Smooth muscle cell (in vitro differentiated cells): ENCODE measurements at regions not wholly inside any gene's neighbourhood (a gene's known extent, or its start where the extent isn't known, plus 50 kb on each side); places are given as distances from the start of the nearest gene placed in this dataset.
"Not testable (repeated sequence)": the region's sequence is repeated elsewhere in the genome, so short reads cannot be mapped to it uniquely, and the experiment has no call there.

Experiments used
- DNase-seq: peaks from one replicate; lab custom pipeline; 2025; ENCODE audit not compliant: unreplicated experiment; lab: John Stamatoyannopoulos, UW
- H2AFZ ChIP-seq: fragments of 200-600 bp; sonication (generic); 2 replicates; pipeline ENCODE4 v1.6.0; 2016; ENCODE audit warnings: antibody characterized with exemption, low read depth, mild to moderate bottlenecking
- H3F3A ChIP-seq: fragments of 200-600 bp; sonication (generic); 2 replicates; pipeline ENCODE4 v1.6.0; 2017; ENCODE audit warnings: antibody characterized with exemption, low read depth
- H3K27ac ChIP-seq: fragments of 200-600 bp; sonication (generic); 2 replicates; pipeline ENCODE4 v1.5.1; 2016; ENCODE audit warnings: low read depth, mild to moderate bottlenecking
- H3K27me3 ChIP-seq: fragments of 200-600 bp; sonication (generic); 2 replicates; pipeline ENCODE4 v1.6.1; 2016; ENCODE audit warnings: low read depth, mild to moderate bottlenecking
- H3K36me3 ChIP-seq: fragments of 200-600 bp; sonication (generic); 2 replicates; pipeline ENCODE4 v1.5.1; 2016; ENCODE audit warnings: low read depth
- H3K4me1 ChIP-seq: fragments of 200-600 bp; sonication (generic); 2 replicates; pipeline ENCODE4 v1.5.1; 2016; ENCODE audit warnings: low read depth
- H3K4me2 ChIP-seq: fragments of 200-600 bp; sonication (generic); 2 replicates; pipeline ENCODE4 v1.6.0; 2016; ENCODE audit warnings: mild to moderate bottlenecking
- H3K4me3 ChIP-seq: fragments of 200-600 bp; sonication (generic); 2 replicates; pipeline ENCODE4 v1.5.1; 2016; ENCODE audit warnings: mild to moderate bottlenecking
- H3K79me2 ChIP-seq: fragments of 200-600 bp; sonication (generic); 2 replicates; pipeline ENCODE4 v1.6.0; 2016; ENCODE audit warnings: low read depth, mild to moderate bottlenecking
- H3K9ac ChIP-seq: fragments of 200-600 bp; sonication (generic); 2 replicates; pipeline ENCODE4 v1.6.0; 2016; ENCODE audit warnings: low read depth
- H3K9me3 ChIP-seq: fragments of 200-600 bp; sonication (generic); replicated peaks from 2 replicates; pipeline ENCODE4 v1.5.1; 2016; ENCODE audit warnings: low read depth
- H4K20me1 ChIP-seq: fragments of 200-600 bp; sonication (generic); 2 replicates; pipeline ENCODE4 v1.6.0; 2016; ENCODE audit warnings: low read depth
- WGBS: methylation state at CpG from one replicate; pipeline ENCODE4 v1.1.7; 2016; ENCODE audit warnings: low lambda C conversion rate; 5-methylcytosine and 5-hydroxymethylcytosine counted together

- not testable (repeated sequence) for H3F3A ChIP-seq, H3K27me3 ChIP-seq, H3K36me3 ChIP-seq, H3K4me1 ChIP-seq, H3K4me2 ChIP-seq, DNase-seq, H2AFZ ChIP-seq, H3K79me2 ChIP-seq, H3K9ac ChIP-seq, H3K27ac ChIP-seq, H3K9me3 ChIP-seq, H4K20me1 ChIP-seq, H3K4me3 ChIP-seq
- no CpG with 5 or more reads among the region's 1 CpG for WGBS
These were observed 200.2 kb downstream of the NPIPA8 start for GRCh38 chr16:18136288-18136687.

- not testable (repeated sequence) for DNase-seq, H3K27ac ChIP-seq, H3K4me2 ChIP-seq, H3K4me1 ChIP-seq, H4K20me1 ChIP-seq, H2AFZ ChIP-seq, H3K9ac ChIP-seq, H3F3A ChIP-seq, H3K9me3 ChIP-seq, H3K79me2 ChIP-seq, H3K4me3 ChIP-seq, H3K27me3 ChIP-seq, H3K36me3 ChIP-seq
- WGBS = 75% methylated on average over 1 of the region's 4 CpGs
These were observed 201.5 kb downstream of the NPIPA8 start for GRCh38 chr16:18135024-18135423.

GRCh38 chr16:18131587-18131986 is 204.9 kb downstream of the NPIPA8 start:
- not testable (repeated sequence) for H3K4me2 ChIP-seq, H3K9me3 ChIP-seq, H3K27me3 ChIP-seq, H2AFZ ChIP-seq, H3K27ac ChIP-seq, H3K36me3 ChIP-seq, DNase-seq, H3K4me3 ChIP-seq, H4K20me1 ChIP-seq, H3K9ac ChIP-seq, H3K4me1 ChIP-seq, H3F3A ChIP-seq, H3K79me2 ChIP-seq
- no CpG with 5 or more reads among the region's 6 CpGs for WGBS

GRCh38 chr16:18130478-18131120 is 205.9 kb downstream of the NPIPA8 start:
- not testable (repeated sequence) for H3K9ac ChIP-seq, H3K4me2 ChIP-seq, H3K79me2 ChIP-seq, DNase-seq, H3K4me1 ChIP-seq, H4K20me1 ChIP-seq, H2AFZ ChIP-seq, H3K9me3 ChIP-seq, H3K36me3 ChIP-seq, H3K27ac ChIP-seq, H3K4me3 ChIP-seq, H3K27me3 ChIP-seq, H3F3A ChIP-seq
- 93% methylated on average over 7 of the region's 8 CpGs for WGBS

- H3F3A ChIP-seq, H3K9me3 ChIP-seq, H3K36me3 ChIP-seq, H2AFZ ChIP-seq, H4K20me1 ChIP-seq, H3K79me2 ChIP-seq, H3K27me3 ChIP-seq, H3K9ac ChIP-seq, H3K4me3 ChIP-seq, H3K4me1 ChIP-seq, H3K4me2 ChIP-seq, H3K27ac ChIP-seq, DNase-seq: not testable (repeated sequence)
- no CpG with 5 or more reads among the region's 12 CpGs for WGBS
These were observed 209.5 kb downstream of the NPIPA8 start for GRCh38 chr16:18127033-18127432.

- not testable (repeated sequence) for H3K4me2 ChIP-seq, H3K27ac ChIP-seq, H4K20me1 ChIP-seq, DNase-seq, H3K4me3 ChIP-seq, H3K9ac ChIP-seq, H3K27me3 ChIP-seq, H3K4me1 ChIP-seq, H3K79me2 ChIP-seq, H3K9me3 ChIP-seq, H3K36me3 ChIP-seq, H3F3A ChIP-seq, H2AFZ ChIP-seq
- 75% methylated on average over 2 of the region's 4 CpGs for WGBS
These were observed 217.4 kb downstream of the NPIPA8 start for GRCh38 chr16:18119092-18119491.

- H3K27ac ChIP-seq, H3K4me1 ChIP-seq, H2AFZ ChIP-seq, H3K27me3 ChIP-seq, H4K20me1 ChIP-seq, H3K36me3 ChIP-seq, H3K9ac ChIP-seq, H3K9me3 ChIP-seq, H3K79me2 ChIP-seq, DNase-seq, H3F3A ChIP-seq, H3K4me3 ChIP-seq, H3K4me2 ChIP-seq: not testable (repeated sequence)
- WGBS = 89% methylated on average over 4 of the region's 5 CpGs
These were observed 217.9 kb downstream of the NPIPA8 start for GRCh38 chr16:18118684-18119083.

GRCh38 chr16:18118071-18118470 is 218.5 kb downstream of the NPIPA8 start:
- not testable (repeated sequence) for H2AFZ ChIP-seq, H3K4me1 ChIP-seq, H3F3A ChIP-seq, H3K36me3 ChIP-seq, H3K27me3 ChIP-seq, H3K27ac ChIP-seq, H3K4me2 ChIP-seq, H3K79me2 ChIP-seq, H4K20me1 ChIP-seq, H3K9ac ChIP-seq, DNase-seq, H3K9me3 ChIP-seq, H3K4me3 ChIP-seq
- 42% methylated on average over 9 of the region's 9 CpGs for WGBS

- H3K9me3 ChIP-seq, H3K4me1 ChIP-seq, H3K79me2 ChIP-seq, H3K36me3 ChIP-seq, H3K4me2 ChIP-seq, H3K27ac ChIP-seq, H3F3A ChIP-seq, H2AFZ ChIP-seq, H3K27me3 ChIP-seq, H4K20me1 ChIP-seq, H3K4me3 ChIP-seq, H3K9ac ChIP-seq, DNase-seq: not testable (repeated sequence)
- WGBS = no CpG with 5 or more reads among the region's 2 CpGs
These were observed 232.1 kb downstream of the NPIPA8 start for GRCh38 chr16:18104412-18104811.
